ENCODE measurements at regions not wholly inside any gene's neighbourhood (a gene's known extent, or its start where the extent isn't known, plus 50 kb on each side); places are given as distances from the start of the nearest gene placed in this dataset.

- no peaks in the 10 kb centered on the region for H3K4me1 ChIP-seq (replicated peaks in 1 of 2; ENCODE audit: control insufficient read depth in 2 of 2, insufficient read depth in 2 of 2, low read length in 2 of 2)
- H3K4me2 ChIP-seq (ENCODE audit: insufficient read depth, low read length), result no peak overlapping the region
- FAIRE-seq (no peak), DNase-seq (ENCODE audit: extremely low read depth in 1 of 4, low spot score in 3 of 4) (no peak), ATAC-seq (no peak)
- H3K27me3 ChIP-seq (ENCODE audit: control insufficient read depth in 2 of 2, insufficient read depth in 2 of 2, low read length in 2 of 2), result peaks cover 17 to 50% of the 10 kb centered on the region in 2 experiments
- no TSS peak for BruUV-seq (replicated peaks)
- ChIA-PET CTCF (ENCODE audit: low intra/inter-chr PET ratio) (interaction anchor here (0.6 kb wide), 1 partner anchor 236 kb away, joined by 3 read pairs; no protein-coding TSS in a partner anchor), POLR2A (no interaction called here)
- no peak overlapping the region for H3K27ac ChIP-seq (ENCODE audit: extremely low read depth, low read depth, low read length)
- WGBS (ENCODE audit: insufficient coverage, low coverage, missing lambda C conversion rate), result 1% methylated on average over 7 of the region's 7 CpGs
- H3K4me3 ChIP-seq, result no peak overlapping the region
- H3K9me3 ChIP-seq (replicated peaks; ENCODE audit: control insufficient read depth, insufficient read depth, low read depth, low read length), result no peaks in the 10 kb centered on the region
- H3K36me3 ChIP-seq (ENCODE audit: control insufficient read depth, insufficient read depth, low read length), result no peaks in the 10 kb centered on the region
- no peaks in the 10 kb centered on the region for H3K79me2 ChIP-seq (ENCODE audit: control insufficient read depth, insufficient read depth, low read length)
- in situ Hi-C loops (cut with MboI), result loop anchor here (10.0 kb wide), 1 partner anchor 171 kb away; no protein-coding TSS in a partner anchor
- intact Hi-C loops (cut with micrococcal nuclease), result no loop called here
- peaks cover 3% of the 10 kb centered on the region for H3K9me1 ChIP-seq (ENCODE audit: control insufficient read depth, insufficient read depth, low read length)
- no peak overlapping the region for H2AFZ ChIP-seq (ENCODE audit: low read depth, low read length)
- H3K9ac ChIP-seq (ENCODE audit: insufficient read depth in 1 of 2, low read depth in 2 of 2, low read length in 2 of 2), result no peak overlapping the region
- no peak for TF ChIP-seq ZNF324 (CRISPR knock-in tag; IDR thresholded peaks at IDR 0.05)
- TF ChIP-seq TFAM (CRISPR knock-in tag; conservative IDR thresholded peaks at IDR 0.05), result no peak
- no peak for TF ChIP-seq PURB (CRISPR knock-in tag; IDR thresholded peaks at IDR 0.05; ENCODE audit: low read depth)
- no peak for TF ChIP-seq ZNF311 (CRISPR knock-in tag; IDR thresholded peaks at IDR 0.05)
- no peak for TF ChIP-seq HMGN3 (IDR thresholded peaks at IDR 0.05; ENCODE audit: borderline replicate concordance, extremely low read depth, insufficient read length, low read depth, low read length)
- TF ChIP-seq ZNF592 (IDR thresholded peaks at IDR 0.05), result no peak
- TF ChIP-seq ZSCAN32 (CRISPR knock-in tag; IDR thresholded peaks at IDR 0.05), result no peak
- TF ChIP-seq HLTF (IDR thresholded peaks at IDR 0.05), result no peak
- no peak for TF ChIP-seq BHLHE40 (IDR thresholded peaks at IDR 0.05; ENCODE audit: low read length)
- TF ChIP-seq ZNF143 (CRISPR knock-in tag; IDR thresholded peaks at IDR 0.05), result no peak
- TF ChIP-seq STAG1 (CRISPR knock-in tag; IDR thresholded peaks at IDR 0.05; ENCODE audit: borderline replicate concordance), result no peak
- TF ChIP-seq CCNT2 (IDR thresholded peaks at IDR 0.05; ENCODE audit: borderline replicate concordance, extremely low read depth, insufficient read length, low read depth, low read length), result no peak
- no peak for TF ChIP-seq MXD1 (CRISPR knock-in tag; IDR thresholded peaks at IDR 0.05; ENCODE audit: borderline replicate concordance, poor library complexity, severe bottlenecking)
- TF ChIP-seq CREB5 (CRISPR knock-in tag; IDR thresholded peaks at IDR 0.05), result no peak
- no peak for TF ChIP-seq SMC3 (conservative IDR thresholded peaks at IDR 0.05; ENCODE audit: insufficient read depth, low read depth, low read length)
- no peak for TF ChIP-seq ZNF197 (CRISPR knock-in tag; IDR thresholded peaks at IDR 0.05; ENCODE audit: low read depth)
- TF ChIP-seq GATAD2A (IDR thresholded peaks at IDR 0.05), result no peak
- H4K20me1 ChIP-seq (replicated peaks; ENCODE audit: control insufficient read depth, insufficient read depth, low read length), result peaks cover 7% of the 10 kb centered on the region; the same call in 1 of the 2 replicates
These were observed 143.3 kb downstream of the SEC61B start for GRCh38 chr9:99365233-99365980.
